Astrocyte (in vitro differentiated cells and primary cell): ENCODE measurements at regions not wholly inside any gene's neighbourhood (a gene's known extent, or its start where the extent isn't known, plus 50 kb on each side); places are given as distances from the start of the nearest gene placed in this dataset.

Source experiments
- EZH2 ChIP-seq: IDR thresholded peaks from 2 replicates; pipeline ENCODE4 v1.6.1; 2012; ENCODE audit warnings: mild to moderate bottlenecking, low read length, inconsistent platforms; ENCODE audit not compliant: insufficient read depth
- TF ChIP-seq, protein P1 (sequence below): IDR thresholded peaks from 2 replicates; pipeline ENCODE4 v1.5.1; 2011; ENCODE audit warnings: low read depth, mild to moderate bottlenecking, inconsistent platforms, low read length, moderate library complexity; ENCODE audit not compliant: insufficient read depth

DNA sequence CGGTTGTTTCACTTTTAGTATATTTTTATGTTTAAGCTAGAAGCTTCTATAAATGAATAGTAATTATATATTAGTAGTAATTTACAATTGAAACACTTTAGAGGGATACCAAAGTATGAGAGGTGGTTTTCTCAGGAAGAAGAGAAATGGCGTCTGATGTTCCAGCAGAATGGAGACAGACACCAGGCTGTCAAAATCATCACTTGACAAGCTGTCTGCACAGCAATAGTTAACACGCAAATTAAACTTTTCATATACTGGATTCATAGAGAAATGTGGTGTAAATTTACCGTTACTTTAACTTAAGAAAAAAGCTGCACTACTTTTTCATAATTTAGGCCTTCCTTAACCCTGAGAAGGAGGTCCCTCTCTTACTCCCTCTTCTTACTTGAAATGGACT is 82.6 kb downstream of the FAM217A start:
- TF ChIP-seq, protein P1, sequence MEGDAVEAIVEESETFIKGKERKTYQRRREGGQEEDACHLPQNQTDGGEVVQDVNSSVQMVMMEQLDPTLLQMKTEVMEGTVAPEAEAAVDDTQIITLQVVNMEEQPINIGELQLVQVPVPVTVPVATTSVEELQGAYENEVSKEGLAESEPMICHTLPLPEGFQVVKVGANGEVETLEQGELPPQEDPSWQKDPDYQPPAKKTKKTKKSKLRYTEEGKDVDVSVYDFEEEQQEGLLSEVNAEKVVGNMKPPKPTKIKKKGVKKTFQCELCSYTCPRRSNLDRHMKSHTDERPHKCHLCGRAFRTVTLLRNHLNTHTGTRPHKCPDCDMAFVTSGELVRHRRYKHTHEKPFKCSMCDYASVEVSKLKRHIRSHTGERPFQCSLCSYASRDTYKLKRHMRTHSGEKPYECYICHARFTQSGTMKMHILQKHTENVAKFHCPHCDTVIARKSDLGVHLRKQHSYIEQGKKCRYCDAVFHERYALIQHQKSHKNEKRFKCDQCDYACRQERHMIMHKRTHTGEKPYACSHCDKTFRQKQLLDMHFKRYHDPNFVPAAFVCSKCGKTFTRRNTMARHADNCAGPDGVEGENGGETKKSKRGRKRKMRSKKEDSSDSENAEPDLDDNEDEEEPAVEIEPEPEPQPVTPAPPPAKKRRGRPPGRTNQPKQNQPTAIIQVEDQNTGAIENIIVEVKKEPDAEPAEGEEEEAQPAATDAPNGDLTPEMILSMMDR = no peak
- TF ChIP-seq EZH2 = no peak
